HG03460 (cell line): ENCODE measurements at regions not wholly inside any gene's neighbourhood (a gene's known extent, or its start where the extent isn't known, plus 50 kb on each side); places are given as distances from the start of the nearest gene placed in this dataset.
"Not testable (repeated sequence)": the region's sequence is repeated elsewhere in the genome, so short reads cannot be mapped to it uniquely, and the experiment has no call there.

Source experiments
- ATAC-seq: cut with Tn5 transposase; IDR thresholded peaks from one replicate; pipeline ENCODE4 v1.9.1; 2021; ENCODE audit not compliant: unreplicated experiment

GRCh38 chr4:152200511-152201333 is 335.2 kb downstream of the FBXW7 start:
- ATAC-seq = no peak

- ATAC-seq = no peak
Measured at GRCh38 chr4:152197211-152197610, 338.7 kb downstream of the FBXW7 start.

- ATAC-seq = no peak
Measured at GRCh38 chr4:152195888-152196287, 340.0 kb downstream of the FBXW7 start.

- no peak for ATAC-seq
Measured at GRCh38 chr4:152193059-152193458, 342.8 kb downstream of the FBXW7 start.

- ATAC-seq = no peak
Measured at GRCh38 chr4:152190907-152191306, 345.0 kb downstream of the FBXW7 start.

GRCh38 chr4:152189451-152190179 is 346.3 kb downstream of the FBXW7 start:
- ATAC-seq = peak; percentile 79

- ATAC-seq = no peak
Measured at GRCh38 chr4:152188801-152189200, 347.1 kb downstream of the FBXW7 start.

GRCh38 chr4:152187693-152188092 is 348.2 kb downstream of the FBXW7 start:
- no peak for ATAC-seq

- no peak for ATAC-seq
Measured at GRCh38 chr4:152185786-152186550, 349.9 kb downstream of the FBXW7 start.

GRCh38 chr4:152181150-152181549 is 354.7 kb downstream of the FBXW7 start:
- no peak for ATAC-seq

GRCh38 chr4:152180369-152180768 is 355.5 kb downstream of the FBXW7 start:
- no peak for ATAC-seq

GRCh38 chr4:152177538-152177937 is 358.4 kb downstream of the FBXW7 start:
- not testable (repeated sequence) for ATAC-seq

- no peak for ATAC-seq
Measured at GRCh38 chr4:152176627-152177214, 359.2 kb downstream of the FBXW7 start.

GRCh38 chr4:152175586-152175985 is 360.3 kb downstream of the FBXW7 start:
- ATAC-seq = no peak

GRCh38 chr4:152172146-152172545 is 363.7 kb downstream of the FBXW7 start:
- no peak for ATAC-seq

- ATAC-seq = no peak
Measured at GRCh38 chr4:152171556-152171955, 364.3 kb downstream of the FBXW7 start.

GRCh38 chr4:152169683-152170082 is 366.2 kb downstream of the FBXW7 start:
- no peak for ATAC-seq

GRCh38 chr4:152168987-152169616 is 366.8 kb downstream of the FBXW7 start:
- ATAC-seq = no peak

GRCh38 chr4:152166567-152166966 is 369.3 kb downstream of the FBXW7 start:
- no peak for ATAC-seq

- ATAC-seq = no peak
Measured at GRCh38 chr4:152165846-152166245, 370.0 kb downstream of the FBXW7 start.

- ATAC-seq = no peak
Measured at GRCh38 chr4:152165146-152165545, 370.7 kb downstream of the FBXW7 start.
